Endometrium (tissue), 2 donors: ENCODE measurements at regions not wholly inside any gene's neighbourhood (a gene's known extent, or its start where the extent isn't known, plus 50 kb on each side); places are given as distances from the start of the nearest gene placed in this dataset.
"Not testable (repeated sequence)": the region's sequence is repeated elsewhere in the genome, so short reads cannot be mapped to it uniquely, and the experiment has no call there.

Experiments
- FAIRE-seq: peaks from 2 replicates; lab custom pipeline; 2012; peaks lifted over from hg19 to GRCh38; lab: Jason Lieb, UNC
- donor health status: control.
- donor health status: control.

GRCh38 chr22:48939441-48940265 is 888.0 kb downstream of the BRD1 start:
- FAIRE-seq: no peak

GRCh38 chr22:48938741-48939140 is 888.9 kb downstream of the BRD1 start:
- no peak for FAIRE-seq

DNA sequence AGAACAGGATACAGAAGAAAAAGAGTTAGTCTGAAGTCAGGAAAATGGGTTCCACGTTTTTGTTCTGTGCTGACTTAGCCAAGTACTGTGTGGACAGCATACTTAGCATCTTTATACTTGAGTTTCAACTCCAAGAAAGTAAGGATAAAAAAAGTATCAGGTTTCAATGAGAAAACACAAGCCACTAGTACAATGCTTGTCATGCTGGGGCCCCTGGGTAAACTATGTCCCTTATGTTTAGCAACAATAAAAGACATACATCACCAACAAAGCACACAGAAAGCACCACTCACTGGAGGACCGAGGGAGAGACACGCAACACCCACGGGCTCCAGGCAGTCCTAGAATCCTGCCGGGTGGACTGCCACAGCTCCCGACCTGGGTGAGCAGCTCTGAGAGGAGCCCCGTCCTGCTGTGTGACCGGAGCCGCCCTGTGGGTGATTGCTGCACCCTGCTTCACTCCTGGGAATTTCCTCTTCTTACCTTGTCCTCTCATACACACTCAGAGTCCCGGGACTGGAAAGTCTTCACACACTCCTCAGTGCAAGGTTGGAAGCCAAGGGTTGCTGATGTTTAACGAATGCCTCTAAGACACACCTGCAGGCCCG is 890.5 kb downstream of the BRD1 start:
- no peak for FAIRE-seq

DNA sequence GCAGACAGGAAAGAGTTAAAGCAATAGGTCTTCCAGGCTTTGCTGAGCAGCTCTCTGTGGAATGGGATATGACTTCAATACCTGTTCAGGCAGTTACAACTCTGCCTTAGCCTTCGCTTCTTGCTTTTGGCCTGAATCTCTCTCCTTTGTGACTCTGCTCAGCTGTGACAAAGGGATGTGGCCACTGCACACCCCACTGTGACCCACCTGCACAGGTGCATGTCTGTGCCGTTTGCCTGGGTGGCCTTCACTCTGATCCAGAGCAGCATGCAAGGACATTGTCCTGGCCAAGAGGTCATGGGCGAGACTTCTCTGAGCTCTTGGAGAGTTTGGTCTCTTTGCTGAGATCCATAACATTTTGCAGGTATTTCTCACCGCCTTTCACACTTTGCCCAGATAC is 891.3 kb downstream of the BRD1 start:
- FAIRE-seq: no peak

DNA sequence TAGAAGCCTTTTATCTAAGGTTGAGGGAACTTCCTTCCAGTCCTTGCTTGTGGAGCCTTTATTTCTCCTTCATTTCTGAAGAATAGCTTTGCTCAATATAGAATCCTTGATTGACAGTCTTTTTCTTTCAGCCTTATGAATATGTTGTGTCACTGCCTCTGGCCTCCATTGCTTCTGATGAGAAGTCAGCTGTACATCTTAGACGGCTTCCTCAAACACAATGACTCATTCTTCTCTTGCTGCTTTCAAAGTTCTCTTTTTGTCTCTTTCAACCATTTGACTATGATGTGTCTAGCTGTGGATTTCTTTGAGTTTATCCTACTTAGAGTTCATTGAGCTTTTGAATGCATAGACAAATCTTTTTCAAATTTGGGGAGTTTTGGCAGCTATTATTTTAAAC is 893.2 kb downstream of the BRD1 start:
- no peak for FAIRE-seq

DNA sequence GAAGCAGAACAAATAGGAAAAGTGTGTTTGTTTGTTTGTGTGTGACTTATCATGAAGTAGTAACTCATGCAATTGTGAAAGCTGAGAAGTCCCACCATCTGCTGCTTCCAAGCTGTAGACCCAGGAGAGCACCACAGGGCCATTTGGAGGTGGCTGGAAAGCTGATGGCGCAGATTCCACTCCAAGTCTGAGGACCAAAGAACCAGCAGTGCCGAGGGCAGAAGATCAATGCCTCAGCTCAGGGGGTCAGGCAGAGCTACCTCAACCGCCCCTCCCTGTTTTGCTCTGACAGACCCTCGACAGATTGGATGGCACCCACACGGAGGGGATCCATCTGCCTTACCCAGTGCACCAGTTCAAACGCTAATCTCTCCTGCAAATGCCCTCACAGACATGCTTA is 896.2 kb downstream of the BRD1 start:
- no peak for FAIRE-seq

GRCh38 chr22:48929276-48929790 is 898.3 kb downstream of the BRD1 start:
- FAIRE-seq: no peak

DNA sequence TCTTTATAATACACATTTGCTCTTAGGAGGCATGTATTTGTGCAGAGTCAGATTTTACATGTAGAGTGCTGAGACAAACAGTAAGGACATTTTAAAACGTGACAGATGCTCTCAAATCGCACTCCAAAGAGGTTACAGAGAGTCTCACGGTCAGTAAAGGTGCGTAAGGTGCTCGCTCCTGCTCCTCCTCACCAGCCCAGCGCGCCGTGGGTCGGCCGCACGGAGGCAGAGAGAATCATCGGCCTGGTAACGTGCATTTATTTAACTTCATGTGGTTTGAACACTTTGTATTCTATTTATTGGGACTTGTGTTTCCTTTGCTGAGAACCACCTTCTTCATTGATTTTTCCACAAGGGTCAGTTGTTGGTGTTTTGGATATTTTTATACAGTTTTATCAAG is 900.1 kb downstream of the BRD1 start:
- no peak for FAIRE-seq

DNA sequence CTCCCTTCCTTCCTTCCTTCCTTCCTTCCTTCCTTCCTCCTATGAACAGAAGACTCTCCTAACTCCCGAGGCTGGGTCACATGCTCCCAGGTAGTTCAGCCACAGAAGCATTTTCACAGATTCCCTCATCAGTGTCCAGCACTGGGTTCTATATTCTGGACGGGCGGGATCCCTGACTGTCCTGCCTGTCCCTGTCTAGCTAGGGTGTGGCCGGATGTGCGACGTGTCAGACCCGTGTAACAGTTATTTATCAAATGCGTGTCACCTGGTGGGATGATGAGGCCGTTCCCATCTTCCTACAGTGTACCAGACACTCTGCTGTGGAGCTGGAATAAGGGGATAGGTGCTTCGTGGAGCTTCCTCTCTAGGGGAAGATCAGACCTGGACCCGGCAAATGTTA is 901.0 kb downstream of the BRD1 start:
- no peak for FAIRE-seq

- no peak for FAIRE-seq
Measured at GRCh38 chr22:48926136-48926535, 901.5 kb downstream of the BRD1 start.

DNA sequence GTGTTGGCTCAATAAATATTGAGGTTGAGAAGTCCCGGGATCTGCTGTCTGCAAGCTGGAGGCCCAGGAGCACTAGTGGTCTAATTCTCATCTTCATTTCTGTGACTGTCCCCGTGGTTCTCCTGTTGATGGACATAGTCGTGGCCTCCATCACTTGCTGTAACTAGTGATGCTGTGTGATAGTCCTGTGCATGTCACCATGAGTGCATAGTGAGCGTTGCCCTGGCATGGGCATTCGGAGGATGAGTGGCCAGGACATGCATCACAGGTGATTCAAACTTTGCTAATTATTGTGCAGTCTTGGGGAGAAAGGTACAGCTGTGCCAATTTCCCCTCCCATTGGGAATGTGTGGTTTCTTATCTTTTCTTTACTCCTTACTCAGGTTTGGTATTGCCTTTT is 902.2 kb downstream of the BRD1 start:
- FAIRE-seq: no peak

GRCh38 chr22:48923996-48924395 is 903.7 kb downstream of the BRD1 start:
- no peak for FAIRE-seq

- FAIRE-seq: no peak
Measured at GRCh38 chr22:48923165-48923865, 904.4 kb downstream of the BRD1 start.

GRCh38 chr22:48921411-48921903 is 906.2 kb downstream of the BRD1 start:
- no peak for FAIRE-seq

GRCh38 chr22:48920776-48921241 is 906.9 kb downstream of the BRD1 start:
- no peak for FAIRE-seq

DNA sequence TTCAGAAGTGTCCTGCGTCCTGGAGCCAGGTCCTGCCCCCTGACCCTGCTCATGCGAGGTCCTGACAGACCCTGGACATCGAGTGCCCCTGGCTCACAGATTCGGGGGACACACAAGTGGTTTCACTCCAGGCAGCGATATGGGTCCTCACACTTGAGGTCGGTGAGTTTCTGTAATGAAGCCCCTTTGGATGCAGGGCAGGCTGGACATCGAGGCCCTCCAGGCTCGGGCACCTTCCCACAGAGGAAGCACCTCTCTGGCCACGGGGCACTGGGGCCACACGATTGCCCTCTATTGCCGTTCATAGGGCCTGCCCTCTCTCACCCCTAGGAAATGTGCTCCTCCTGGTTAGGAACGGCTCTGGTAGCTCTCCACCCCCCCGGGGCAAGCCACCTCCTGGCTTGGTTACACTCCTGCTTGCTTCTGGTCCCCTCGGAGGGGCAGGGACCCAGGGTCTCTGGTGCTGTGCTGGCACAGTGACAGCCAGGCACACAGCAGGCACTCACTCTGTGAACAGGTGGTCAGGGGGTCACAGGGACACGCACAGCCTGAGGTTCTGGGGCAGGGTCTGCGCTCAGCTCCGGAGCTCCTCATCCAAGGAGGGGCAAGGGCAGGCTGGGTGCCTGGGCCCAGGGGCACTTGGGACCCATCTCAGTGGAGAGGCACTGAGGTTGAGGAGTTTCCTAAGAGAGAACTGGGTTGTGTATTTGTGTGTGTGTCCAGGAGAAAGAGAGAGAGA is 907.7 kb downstream of the BRD1 start:
- FAIRE-seq: no peak

DNA sequence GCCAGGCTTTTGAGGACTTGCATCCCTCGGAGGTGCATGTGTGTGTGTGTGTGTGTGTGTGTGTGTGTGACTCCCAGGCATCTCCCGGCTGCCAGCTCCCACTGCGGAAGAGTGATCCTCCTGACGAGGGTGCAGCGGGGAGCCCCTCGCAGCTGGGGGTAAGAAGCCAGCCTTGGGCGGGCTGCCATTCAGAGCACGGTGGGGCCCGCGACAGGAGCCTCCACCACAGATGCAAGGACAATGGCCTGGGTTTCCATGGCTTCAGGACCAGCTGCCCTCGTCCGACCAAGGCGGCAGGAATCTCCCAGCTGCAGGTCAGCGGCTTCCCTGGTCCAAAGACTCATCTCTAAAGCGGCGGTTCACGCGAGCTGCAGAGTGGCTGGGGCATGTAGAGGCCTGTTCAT is 908.5 kb downstream of the BRD1 start:
- no peak for FAIRE-seq

DNA sequence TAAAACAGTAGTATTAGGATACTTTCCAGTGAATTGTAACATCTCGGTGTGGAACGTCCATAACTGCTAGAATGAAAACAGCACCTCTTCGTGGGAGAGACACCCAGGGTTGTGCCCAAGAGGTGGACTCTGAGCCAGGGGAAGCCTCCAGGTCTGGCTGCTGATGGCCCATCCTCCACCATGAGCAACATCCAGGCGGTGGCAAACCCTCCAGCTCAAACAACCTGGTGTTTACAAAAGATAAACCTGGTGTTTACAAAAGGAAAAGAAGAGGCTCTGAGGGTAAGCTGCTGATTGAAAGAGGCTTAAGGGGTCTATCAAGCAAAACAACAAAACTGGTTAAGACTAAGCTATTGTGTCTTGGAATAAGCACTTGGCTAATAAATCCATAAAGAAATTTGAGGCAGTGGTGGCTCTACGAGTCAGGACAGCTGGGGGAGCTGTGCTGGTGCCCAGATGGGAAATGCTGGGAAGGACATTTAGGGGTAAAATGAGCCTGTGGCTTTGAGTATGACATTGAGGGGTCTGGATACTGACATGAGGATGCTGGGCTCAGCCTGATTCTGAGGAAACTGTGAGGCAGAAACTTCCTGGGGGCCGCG is 909.0 kb downstream of the BRD1 start:
- FAIRE-seq: no peak

DNA sequence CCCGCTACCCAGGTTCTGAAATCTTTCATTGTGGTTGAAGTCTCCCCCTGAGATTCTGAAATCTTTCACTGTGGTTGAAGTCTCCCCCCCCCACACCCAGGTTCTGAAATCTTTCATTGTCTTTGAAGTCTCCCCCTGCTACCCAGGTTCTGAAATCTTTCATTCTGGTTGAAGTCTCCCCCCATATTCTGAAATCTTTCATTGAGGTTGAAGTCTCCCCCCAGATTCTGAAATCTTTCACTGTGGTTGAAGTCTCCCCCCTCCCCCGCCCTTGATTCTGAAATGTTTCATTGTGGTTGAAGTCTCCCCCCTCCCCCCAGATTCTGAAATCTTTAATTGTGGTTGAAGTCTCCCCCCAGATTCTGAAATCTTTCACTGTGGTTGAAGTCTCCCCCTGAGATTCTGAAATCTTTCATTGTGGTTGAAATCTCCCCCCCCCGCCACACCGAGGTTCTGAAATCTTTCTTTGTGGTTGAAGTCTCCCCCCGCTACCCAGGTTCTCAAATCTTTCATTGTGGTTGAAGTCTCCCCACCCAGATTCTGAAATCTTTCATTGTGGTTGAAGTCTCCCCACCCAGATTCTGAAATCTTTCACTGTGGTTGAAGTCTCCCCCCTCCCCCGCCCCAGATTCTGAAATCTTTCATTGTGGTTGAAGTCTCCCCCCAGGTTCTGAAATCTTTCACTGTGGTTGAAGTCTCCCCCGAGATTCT is 915.2 kb downstream of the BRD1 start:
- FAIRE-seq: not testable (repeated sequence)

GRCh38 chr22:48911647-48912046 is 916.0 kb downstream of the BRD1 start:
- not testable (repeated sequence) for FAIRE-seq

DNA sequence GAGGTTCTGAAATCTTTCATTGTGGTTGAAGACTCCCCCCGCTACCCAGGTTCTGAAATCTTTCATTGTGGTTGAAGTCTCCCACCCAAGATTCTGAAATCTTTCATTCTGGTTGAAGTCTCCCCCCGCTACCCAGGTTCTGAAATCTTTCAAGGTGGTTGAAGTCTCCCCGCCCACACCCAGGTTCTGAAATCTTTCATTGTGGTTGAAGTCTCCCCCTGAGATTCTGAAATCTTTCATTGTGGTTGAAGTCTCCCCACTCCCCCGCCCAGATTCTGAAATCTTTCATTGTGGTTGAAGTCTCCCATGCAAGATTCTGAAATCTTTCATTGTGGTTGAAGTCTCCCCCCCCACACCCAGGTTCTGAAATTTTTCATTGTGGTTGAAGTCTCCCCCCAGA is 916.6 kb downstream of the BRD1 start:
- not testable (repeated sequence) for FAIRE-seq
